ENCODE measurements at regions not wholly inside any gene's neighbourhood (a gene's known extent, or its start where the extent isn't known, plus 50 kb on each side); places are given as distances from the start of the nearest gene placed in this dataset.

DNA sequence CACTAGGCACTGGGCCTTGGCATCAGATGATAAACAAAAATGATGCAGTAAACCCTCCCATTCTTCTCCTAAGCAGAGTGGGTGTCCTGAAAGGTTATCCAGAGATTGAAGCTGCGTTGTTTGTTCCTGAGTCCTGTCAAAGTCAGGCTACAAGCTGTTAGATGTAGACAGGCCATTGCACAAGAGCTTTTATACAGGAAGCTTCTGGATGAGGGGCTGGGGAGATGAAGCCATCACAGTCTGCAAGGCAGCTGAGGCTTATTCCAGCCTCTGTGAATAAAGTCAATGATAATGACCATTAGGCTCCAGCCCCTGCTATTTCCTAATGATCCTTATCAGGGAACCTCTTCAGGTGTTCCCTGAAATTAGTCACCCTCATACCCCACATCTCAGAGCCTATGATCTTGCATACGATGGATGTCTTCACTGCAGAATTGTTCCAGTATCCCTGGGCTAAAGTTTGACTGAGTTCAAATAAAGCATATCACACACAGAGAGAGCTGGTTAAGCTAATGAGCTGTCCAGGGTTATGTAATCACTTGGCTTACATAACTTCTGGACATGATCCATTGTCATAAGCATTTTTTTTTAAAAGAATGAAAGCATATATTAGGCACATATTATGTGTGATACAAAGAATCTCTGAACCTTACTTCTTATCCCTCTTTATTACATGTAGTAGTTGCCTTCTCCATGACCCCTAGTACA lies 337.1 kb upstream of the OR4E1 start (continued):
- TF ChIP-seq, protein P1, sequence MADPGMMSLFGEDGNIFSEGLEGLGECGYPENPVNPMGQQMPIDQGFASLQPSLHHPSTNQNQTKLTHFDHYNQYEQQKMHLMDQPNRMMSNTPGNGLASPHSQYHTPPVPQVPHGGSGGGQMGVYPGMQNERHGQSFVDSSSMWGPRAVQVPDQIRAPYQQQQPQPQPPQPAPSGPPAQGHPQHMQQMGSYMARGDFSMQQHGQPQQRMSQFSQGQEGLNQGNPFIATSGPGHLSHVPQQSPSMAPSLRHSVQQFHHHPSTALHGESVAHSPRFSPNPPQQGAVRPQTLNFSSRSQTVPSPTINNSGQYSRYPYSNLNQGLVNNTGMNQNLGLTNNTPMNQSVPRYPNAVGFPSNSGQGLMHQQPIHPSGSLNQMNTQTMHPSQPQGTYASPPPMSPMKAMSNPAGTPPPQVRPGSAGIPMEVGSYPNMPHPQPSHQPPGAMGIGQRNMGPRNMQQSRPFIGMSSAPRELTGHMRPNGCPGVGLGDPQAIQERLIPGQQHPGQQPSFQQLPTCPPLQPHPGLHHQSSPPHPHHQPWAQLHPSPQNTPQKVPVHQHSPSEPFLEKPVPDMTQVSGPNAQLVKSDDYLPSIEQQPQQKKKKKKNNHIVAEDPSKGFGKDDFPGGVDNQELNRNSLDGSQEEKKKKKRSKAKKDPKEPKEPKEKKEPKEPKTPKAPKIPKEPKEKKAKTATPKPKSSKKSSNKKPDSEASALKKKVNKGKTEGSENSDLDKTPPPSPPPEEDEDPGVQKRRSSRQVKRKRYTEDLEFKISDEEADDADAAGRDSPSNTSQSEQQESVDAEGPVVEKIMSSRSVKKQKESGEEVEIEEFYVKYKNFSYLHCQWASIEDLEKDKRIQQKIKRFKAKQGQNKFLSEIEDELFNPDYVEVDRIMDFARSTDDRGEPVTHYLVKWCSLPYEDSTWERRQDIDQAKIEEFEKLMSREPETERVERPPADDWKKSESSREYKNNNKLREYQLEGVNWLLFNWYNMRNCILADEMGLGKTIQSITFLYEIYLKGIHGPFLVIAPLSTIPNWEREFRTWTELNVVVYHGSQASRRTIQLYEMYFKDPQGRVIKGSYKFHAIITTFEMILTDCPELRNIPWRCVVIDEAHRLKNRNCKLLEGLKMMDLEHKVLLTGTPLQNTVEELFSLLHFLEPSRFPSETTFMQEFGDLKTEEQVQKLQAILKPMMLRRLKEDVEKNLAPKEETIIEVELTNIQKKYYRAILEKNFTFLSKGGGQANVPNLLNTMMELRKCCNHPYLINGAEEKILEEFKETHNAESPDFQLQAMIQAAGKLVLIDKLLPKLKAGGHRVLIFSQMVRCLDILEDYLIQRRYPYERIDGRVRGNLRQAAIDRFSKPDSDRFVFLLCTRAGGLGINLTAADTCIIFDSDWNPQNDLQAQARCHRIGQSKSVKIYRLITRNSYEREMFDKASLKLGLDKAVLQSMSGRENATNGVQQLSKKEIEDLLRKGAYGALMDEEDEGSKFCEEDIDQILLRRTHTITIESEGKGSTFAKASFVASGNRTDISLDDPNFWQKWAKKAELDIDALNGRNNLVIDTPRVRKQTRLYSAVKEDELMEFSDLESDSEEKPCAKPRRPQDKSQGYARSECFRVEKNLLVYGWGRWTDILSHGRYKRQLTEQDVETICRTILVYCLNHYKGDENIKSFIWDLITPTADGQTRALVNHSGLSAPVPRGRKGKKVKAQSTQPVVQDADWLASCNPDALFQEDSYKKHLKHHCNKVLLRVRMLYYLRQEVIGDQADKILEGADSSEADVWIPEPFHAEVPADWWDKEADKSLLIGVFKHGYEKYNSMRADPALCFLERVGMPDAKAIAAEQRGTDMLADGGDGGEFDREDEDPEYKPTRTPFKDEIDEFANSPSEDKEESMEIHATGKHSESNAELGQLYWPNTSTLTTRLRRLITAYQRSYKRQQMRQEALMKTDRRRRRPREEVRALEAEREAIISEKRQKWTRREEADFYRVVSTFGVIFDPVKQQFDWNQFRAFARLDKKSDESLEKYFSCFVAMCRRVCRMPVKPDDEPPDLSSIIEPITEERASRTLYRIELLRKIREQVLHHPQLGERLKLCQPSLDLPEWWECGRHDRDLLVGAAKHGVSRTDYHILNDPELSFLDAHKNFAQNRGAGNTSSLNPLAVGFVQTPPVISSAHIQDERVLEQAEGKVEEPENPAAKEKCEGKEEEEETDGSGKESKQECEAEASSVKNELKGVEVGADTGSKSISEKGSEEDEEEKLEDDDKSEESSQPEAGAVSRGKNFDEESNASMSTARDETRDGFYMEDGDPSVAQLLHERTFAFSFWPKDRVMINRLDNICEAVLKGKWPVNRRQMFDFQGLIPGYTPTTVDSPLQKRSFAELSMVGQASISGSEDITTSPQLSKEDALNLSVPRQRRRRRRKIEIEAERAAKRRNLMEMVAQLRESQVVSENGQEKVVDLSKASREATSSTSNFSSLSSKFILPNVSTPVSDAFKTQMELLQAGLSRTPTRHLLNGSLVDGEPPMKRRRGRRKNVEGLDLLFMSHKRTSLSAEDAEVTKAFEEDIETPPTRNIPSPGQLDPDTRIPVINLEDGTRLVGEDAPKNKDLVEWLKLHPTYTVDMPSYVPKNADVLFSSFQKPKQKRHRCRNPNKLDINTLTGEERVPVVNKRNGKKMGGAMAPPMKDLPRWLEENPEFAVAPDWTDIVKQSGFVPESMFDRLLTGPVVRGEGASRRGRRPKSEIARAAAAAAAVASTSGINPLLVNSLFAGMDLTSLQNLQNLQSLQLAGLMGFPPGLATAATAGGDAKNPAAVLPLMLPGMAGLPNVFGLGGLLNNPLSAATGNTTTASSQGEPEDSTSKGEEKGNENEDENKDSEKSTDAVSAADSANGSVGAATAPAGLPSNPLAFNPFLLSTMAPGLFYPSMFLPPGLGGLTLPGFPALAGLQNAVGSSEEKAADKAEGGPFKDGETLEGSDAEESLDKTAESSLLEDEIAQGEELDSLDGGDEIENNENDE (IDR thresholded peaks at IDR 0.05; ENCODE audit: insufficient replicate concordance, low read length), result no peak
- no peak for TF ChIP-seq BRCA1 (IDR thresholded peaks at IDR 0.05; ENCODE audit: low read depth, low read length)
- TF ChIP-seq TEAD4 (IDR thresholded peaks at IDR 0.05; ENCODE audit: low read depth, low read length), result no peak
- no peak for TF ChIP-seq KDM1A (IDR thresholded peaks at IDR 0.05; ENCODE audit: borderline replicate concordance, low read length)
- TF ChIP-seq RAD21 (IDR thresholded peaks at IDR 0.05 in 1 of 2, conservative IDR thresholded peaks at IDR 0.05 in 1 of 2; ENCODE audit: low read depth in 2 of 2, low read length in 2 of 2), result no peak
- TF ChIP-seq RBBP5 (IDR thresholded peaks at IDR 0.05; ENCODE audit: borderline replicate concordance, low read depth, low read length), result no peak
